NCI-H2029 treated with DMSO at 0.1 percent for 48 hours (cell line): ENCODE measurements at regions not wholly inside any gene's neighbourhood (a gene's known extent, or its start where the extent isn't known, plus 50 kb on each side); places are given as distances from the start of the nearest gene placed in this dataset.

Source experiments
- DNase-seq: peaks from one replicate; lab custom pipeline; 2025; lab: John Stamatoyannopoulos, UW

- DNase-seq = no peak
These were observed 446.6 kb upstream of the LRATD1 start for GRCh38 chr2:14185906-14186305.

GRCh38 chr2:14188446-14188845 is 444.1 kb upstream of the LRATD1 start:
- DNase-seq = no peak

- no peak for DNase-seq
These were observed 442.6 kb upstream of the LRATD1 start for GRCh38 chr2:14189929-14190328.

- peak; percentile 73 for DNase-seq
These were observed 438.3 kb upstream of the LRATD1 start for GRCh38 chr2:14194233-14194632.

- DNase-seq = no peak
These were observed 435.2 kb upstream of the LRATD1 start for GRCh38 chr2:14197293-14197692.

GRCh38 chr2:14199040-14199439 is 433.5 kb upstream of the LRATD1 start:
- DNase-seq = no peak

GRCh38 chr2:14219306-14219705 is 413.2 kb upstream of the LRATD1 start:
- DNase-seq = no peak

GRCh38 chr2:14220101-14220500 is 412.4 kb upstream of the LRATD1 start:
- no peak for DNase-seq

- no peak for DNase-seq
These were observed 411.1 kb upstream of the LRATD1 start for GRCh38 chr2:14221466-14221865.

GRCh38 chr2:14223576-14223975 is 408.9 kb upstream of the LRATD1 start:
- DNase-seq = no peak

GRCh38 chr2:14231391-14231898 is 401.1 kb upstream of the LRATD1 start:
- no peak for DNase-seq

GRCh38 chr2:14232217-14232616 is 400.3 kb upstream of the LRATD1 start:
- DNase-seq = no peak

GRCh38 chr2:14234911-14235310 is 397.6 kb upstream of the LRATD1 start:
- no peak for DNase-seq

- DNase-seq = no peak
These were observed 396.9 kb upstream of the LRATD1 start for GRCh38 chr2:14235667-14236066.

GRCh38 chr2:14237902-14238301 is 394.6 kb upstream of the LRATD1 start:
- no peak for DNase-seq

GRCh38 chr2:14239605-14240004 is 392.9 kb upstream of the LRATD1 start:
- DNase-seq = no peak

- no peak for DNase-seq
These were observed 391.6 kb upstream of the LRATD1 start for GRCh38 chr2:14240868-14241267.

GRCh38 chr2:14245901-14246300 is 386.6 kb upstream of the LRATD1 start:
- DNase-seq = no peak

- no peak for DNase-seq
These were observed 377.2 kb upstream of the LRATD1 start for GRCh38 chr2:14255135-14255820.

GRCh38 chr2:14256890-14257289 is 375.6 kb upstream of the LRATD1 start:
- no peak for DNase-seq

- DNase-seq = no peak
These were observed 374.6 kb upstream of the LRATD1 start for GRCh38 chr2:14257801-14258507.

GRCh38 chr2:14261771-14262170 is 370.7 kb upstream of the LRATD1 start:
- DNase-seq = no peak

- DNase-seq = no peak
These were observed 369.5 kb upstream of the LRATD1 start for GRCh38 chr2:14263053-14263452.
